ENCODE measurements at regions not wholly inside any gene's neighbourhood (a gene's known extent, or its start where the extent isn't known, plus 50 kb on each side); places are given as distances from the start of the nearest gene placed in this dataset.

- TF ChIP-seq CTCF (IDR thresholded peaks at IDR 0.05; ENCODE audit: low read depth, low read length) (no peak), EZH2phosphoT487 (IDR thresholded peaks at IDR 0.05; ENCODE audit: low read depth) (no peak)
Observed at GRCh38 chr2:64390586-64390985, 63.4 kb upstream of the LGALSL start.

Measured in OCI-LY3 (cell line).